Ishikawa (cell line): ENCODE measurements at regions not wholly inside any gene's neighbourhood (a gene's known extent, or its start where the extent isn't known, plus 50 kb on each side); places are given as distances from the start of the nearest gene placed in this dataset.

ENCODE experiments used
- EP300 ChIP-seq: IDR thresholded peaks from 2 replicates; pipeline ENCODE4 v1.6.1; 2012; ENCODE audit warnings: borderline replicate concordance
- ZBTB7A ChIP-seq: IDR thresholded peaks from 2 replicates; pipeline ENCODE4 v1.6.1; 2012; ENCODE audit warnings: low read depth

DNA sequence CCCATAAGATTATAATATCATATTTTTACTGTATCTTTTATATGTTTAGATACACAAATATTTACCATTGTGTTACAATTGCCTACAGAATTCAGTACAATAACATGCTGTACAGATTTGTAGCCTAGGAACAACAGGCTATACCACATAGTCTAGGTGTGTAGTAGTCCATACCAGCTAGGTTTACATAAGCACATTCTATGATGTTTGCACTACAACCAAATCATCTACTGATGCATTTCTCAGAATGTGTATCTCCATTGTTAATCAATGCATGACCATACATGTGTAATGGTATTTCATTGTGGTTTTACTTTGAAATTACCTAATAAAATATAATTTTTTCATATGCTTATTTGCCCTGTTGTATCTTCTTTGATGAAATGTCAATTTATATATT lies 288.1 kb upstream of the PCDH10 start:
- TF ChIP-seq EP300 (no peak), ZBTB7A (no peak)
